ENCODE measurements at regions not wholly inside any gene's neighbourhood (a gene's known extent, or its start where the extent isn't known, plus 50 kb on each side); places are given as distances from the start of the nearest gene placed in this dataset.
A peak's percentile ranks its signal among the peaks of the same experiment; 100 is the strongest.

GRCh38 chr17:65301184-65301583 lies 164.0 kb downstream of the RGS9 start:
- ATAC-seq, result no peak
- H3K27me3 ChIP-seq, result no peaks in the 10 kb centered on the region
- TF ChIP-seq CTCF (IDR thresholded peaks at IDR 0.05), result no peak
- no peaks in the 10 kb centered on the region for H3K36me3 ChIP-seq
- H3K9me3 ChIP-seq, result peaks cover 0 to 5% (median 0%) of the 10 kb centered on the region in 3 donors
- no peak overlapping the region for H3K4me3 ChIP-seq
- H3K4me1 ChIP-seq, result no peaks in the 10 kb centered on the region
- H3K27ac ChIP-seq, result no peak overlapping the region
- WGBS, 2 donors (ENCODE audit: low coverage in 1 of 2), result 100% methylated on average over 2 of the region's 2 CpGs; no CpG with 5 or more reads in 1 of the 2 donors

DNA sequence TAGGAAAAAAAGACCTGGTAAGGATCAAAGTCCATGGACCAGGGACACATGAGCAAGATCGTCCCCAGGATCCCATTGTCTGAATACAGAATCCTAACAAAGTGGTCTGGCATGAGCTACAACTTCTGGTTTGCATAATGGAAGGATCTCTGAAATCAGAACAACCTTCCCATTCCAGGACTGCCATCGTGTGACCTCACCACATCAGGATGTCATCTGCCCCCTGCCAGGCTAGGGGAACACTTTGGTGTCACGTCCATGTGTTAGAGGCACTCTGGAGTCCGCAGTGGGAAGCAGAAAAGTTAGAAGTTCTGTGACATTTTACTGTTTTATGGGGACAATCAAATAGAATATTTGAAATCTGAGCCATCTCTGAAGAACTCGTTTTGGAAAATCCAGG lies 160.7 kb downstream of the RGS9 start:
- TF ChIP-seq POLR2AphosphoS5 (IDR thresholded peaks at IDR 0.05) (no peak), EP300 (IDR thresholded peaks at IDR 0.05) (no peak), CTCF (IDR thresholded peaks at IDR 0.05) (no peak), POLR2A (IDR thresholded peaks at IDR 0.05) (no peak)
- ATAC-seq, result no peak
- H3K36me3 ChIP-seq, result no peaks in the 10 kb centered on the region

DNA sequence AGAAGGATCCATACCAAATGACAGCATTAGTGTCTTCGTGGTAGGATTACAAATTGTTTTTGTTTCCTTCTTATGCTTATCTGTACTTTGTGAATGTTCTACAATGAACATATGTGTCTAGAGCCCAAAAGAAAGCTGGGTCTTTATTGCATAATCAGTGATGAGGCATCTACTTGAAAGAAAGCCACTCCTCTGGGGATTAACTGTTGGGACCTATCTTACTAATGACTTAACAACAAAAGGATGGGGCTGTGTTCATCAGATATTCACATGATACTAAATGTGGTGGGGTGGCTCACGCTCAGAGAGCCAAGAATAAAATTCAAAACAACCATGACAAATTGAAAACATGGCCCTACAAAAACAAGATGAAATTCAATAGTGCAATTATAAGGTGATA lies 160.2 kb downstream of the RGS9 start:
- Histone ChIP-seq H3K27me3 (no peaks in the 10 kb centered on the region), H3K36me3 (no peaks in the 10 kb centered on the region), H3K4me1 (peaks cover 0 to 10% (median 0%) of the 10 kb centered on the region in 3 donors), H3K4me3 (no peak overlapping the region), H3K9me3 (no peaks in the 10 kb centered on the region), H3K27ac (no peak overlapping the region)
- ATAC-seq, result peak; percentile 68
- TF ChIP-seq EP300 (IDR thresholded peaks at IDR 0.05) (no peak), CTCF (IDR thresholded peaks at IDR 0.05) (no peak), POLR2A (IDR thresholded peaks at IDR 0.05) (no peak), POLR2AphosphoS5 (IDR thresholded peaks at IDR 0.05) (no peak)
- WGBS, 2 donors (ENCODE audit: low coverage in 1 of 2), result 63 to 100% methylated on average over 1 to 2 of the region's 2 CpGs

More for the DNA sequence above, 160.7 kb downstream of the RGS9 start:
- Histone ChIP-seq H3K4me1 (peaks cover 0 to 10% (median 0%) of the 10 kb centered on the region in 3 donors), H3K27me3 (no peaks in the 10 kb centered on the region), H3K9me3 (no peaks in the 10 kb centered on the region), H3K4me3 (no peak overlapping the region), H3K27ac (no peak overlapping the region)
- 61 to 86% methylated on average over 3 to 4 of the region's 5 CpGs for WGBS, 2 donors (ENCODE audit: low coverage in 1 of 2)

DNA sequence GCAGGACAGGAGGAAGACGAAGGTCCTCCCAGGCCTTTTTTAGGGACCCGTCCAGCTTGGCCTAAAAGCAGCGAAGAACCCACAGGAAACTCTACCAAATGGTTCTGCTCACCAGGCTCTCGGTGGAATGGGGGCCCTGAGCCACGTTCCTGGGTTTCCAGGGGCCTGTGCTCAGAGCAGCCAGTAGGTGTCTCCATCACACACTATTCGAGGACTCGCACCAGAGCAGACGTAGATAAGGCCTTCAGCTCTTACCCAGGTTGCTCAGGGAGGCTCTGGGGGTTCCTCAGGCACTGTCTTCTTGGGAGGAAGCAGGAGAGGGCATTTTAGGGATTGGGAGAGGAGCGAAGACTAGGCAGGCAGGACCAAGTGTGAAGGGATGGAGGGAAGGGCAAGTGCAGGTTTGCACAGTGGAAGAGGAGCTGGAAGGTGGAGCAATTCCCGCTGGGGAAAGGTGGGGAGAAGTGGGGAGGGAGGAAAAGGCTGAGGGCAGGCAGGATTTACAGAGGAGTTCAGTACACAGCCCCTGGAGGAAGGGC lies 157.1 kb downstream of the RGS9 start:
- H3K4me3 ChIP-seq, result no peak overlapping the region
- no peak overlapping the region for H3K27ac ChIP-seq
- H3K27me3 ChIP-seq, result no peaks in the 10 kb centered on the region
- TF ChIP-seq EP300 (IDR thresholded peaks at IDR 0.05), result no peak
- TF ChIP-seq CTCF (IDR thresholded peaks at IDR 0.05), result peak; percentile 46 to 87 (median 72)
- ATAC-seq, result peak; percentile 88
- peaks cover 0 to 10% (median 0%) of the 10 kb centered on the region in 3 donors for H3K4me1 ChIP-seq
- no peaks in the 10 kb centered on the region for H3K9me3 ChIP-seq
- no peaks in the 10 kb centered on the region for H3K36me3 ChIP-seq
- WGBS, 2 donors (ENCODE audit: low coverage in 1 of 2), result 23 to 34% methylated on average over 3 to 4 of the region's 10 CpGs

DNA sequence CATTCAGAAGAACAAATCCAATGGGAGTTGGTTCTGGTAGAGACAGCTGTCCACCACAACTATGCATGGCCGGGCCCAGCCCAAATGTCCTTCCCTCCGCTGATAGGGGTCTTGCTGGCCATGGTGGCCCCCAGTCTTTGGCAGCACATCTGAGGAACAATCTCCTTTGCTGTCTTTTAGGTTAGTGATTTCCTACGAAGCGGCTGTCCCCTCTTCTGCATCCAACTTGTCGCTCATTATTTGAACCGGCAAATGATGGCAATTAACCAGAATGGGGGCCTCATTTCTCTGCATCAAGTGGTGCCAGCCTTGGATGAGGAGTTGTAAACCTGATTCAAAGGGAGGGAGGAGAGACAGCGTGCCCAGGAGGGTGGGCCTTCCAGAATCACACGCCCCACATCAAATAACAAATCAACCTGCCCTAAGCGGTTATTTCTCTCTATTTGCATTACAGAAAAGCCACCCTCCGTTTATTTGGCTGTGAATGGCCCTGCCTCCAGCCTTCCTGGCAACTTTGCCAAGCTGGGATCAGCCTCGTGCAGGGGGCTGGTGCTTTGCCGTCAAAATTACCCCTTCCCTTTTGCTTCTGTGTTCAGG lies 156.5 kb downstream of the RGS9 start:
- no peak for TF ChIP-seq EP300 (IDR thresholded peaks at IDR 0.05)
- no peak for TF ChIP-seq POLR2A (IDR thresholded peaks at IDR 0.05)
- no peak for TF ChIP-seq POLR2AphosphoS5 (IDR thresholded peaks at IDR 0.05)
- peaks cover 0 to 10% (median 0%) of the 10 kb centered on the region in 3 donors for H3K4me1 ChIP-seq
- no peaks in the 10 kb centered on the region for H3K9me3 ChIP-seq
- WGBS, 2 donors (ENCODE audit: low coverage in 1 of 2), result 76 to 90% methylated on average over 2 to 11 of the region's 12 CpGs
- H3K36me3 ChIP-seq, result no peaks in the 10 kb centered on the region
- H3K4me3 ChIP-seq, result no peak overlapping the region
- H3K27ac ChIP-seq, result no peak overlapping the region
- no peak for ATAC-seq
- no peaks in the 10 kb centered on the region for H3K27me3 ChIP-seq
